HepG2 (cell line): ENCODE measurements at regions not wholly inside any gene's neighbourhood (a gene's known extent, or its start where the extent isn't known, plus 50 kb on each side); places are given as distances from the start of the nearest gene placed in this dataset.

Source experiments
- ATAC-seq: fragments of 200-7000 bp; cut with Tn5 transposase; 3 replicates; pipeline ENCODE4 v1.9.1; 2020; ENCODE audit warnings: mild to moderate bottlenecking, moderate library complexity
- BruUV-seq: library from RNA; stranded (reverse); fragments of 400-500 nt; replicated peaks from 2 replicates; lab custom pipeline; 2021; lab: Mats Ljungman, UMichigan
- CTCF ChIA-PET: fragments of 300-600 bp; formaldehyde crosslinking; extraction: SDS; loops from one replicate; lab custom pipeline; 2021; ENCODE audit warnings: low total read pairs, inconsistent platforms, low intra/inter-chr PET ratio; lab: Yijun Ruan, JAX
- POLR2A ChIA-PET: fragments of 350-600 bp; sonication (Branson Sonifier 250); formaldehyde crosslinking; loops from one replicate; lab custom pipeline; 2020; ENCODE audit warnings: antibody characterized with exemption, inconsistent platforms; lab: Yijun Ruan, JAX
- DNase-seq: peaks from one replicate; pipeline ENCODE4 v3.0.0-alpha.2; 2015; ENCODE audit warnings: low spot score
- FAIRE-seq: peaks from 3 replicates; lab custom pipeline; 2011; peaks lifted over from hg19 to GRCh38; lab: Jason Lieb, UNC
- H2AFZ ChIP-seq: one replicate; pipeline ENCODE4 v1.6.1; 2011; ENCODE audit warnings: low read length, inconsistent platforms
- H3K27ac ChIP-seq: fragments of 300-600 bp; 3 replicates; pipeline ENCODE4 v1.8.0; 2011; ENCODE audit warnings: mixed run types, mild to moderate bottlenecking, mixed read lengths, low read length, inconsistent platforms; ENCODE audit not compliant: insufficient read depth; ENCODE audit errors: extremely low read length
- H3K27me3 ChIP-seq, 2 experiments: fragments of 200-600 bp in 1 of 2; 2 replicates in 1 of 2; 3 replicates in 1 of 2; pipeline versions ENCODE4 v1.6.0 to v1.8.0; 2011; ENCODE audit warnings: low read length in 2 of 2, mild to moderate bottlenecking in 2 of 2, moderate library complexity in 2 of 2, inconsistent platforms in 1 of 2; ENCODE audit not compliant: insufficient read depth in 2 of 2, control insufficient read depth in 1 of 2
- H3K36me3 ChIP-seq, 2 experiments: fragments of 200-600 bp in 1 of 2; replicated peaks in 1 of 2; 2 replicates in 1 of 2; 3 replicates in 1 of 2; pipeline versions ENCODE4 v1.5.1 to v1.8.0; 2011; ENCODE audit warnings: low read length in 2 of 2, inconsistent platforms in 1 of 2; ENCODE audit not compliant: insufficient read depth in 2 of 2, control insufficient read depth in 1 of 2
- H3K4me1 ChIP-seq: 2 replicates; pipeline ENCODE4 v1.5.1; 2012; ENCODE audit warnings: low read length, inconsistent platforms; ENCODE audit not compliant: insufficient read depth
- H3K4me2 ChIP-seq: 2 replicates; pipeline ENCODE4 v1.6.0; 2011; ENCODE audit warnings: low read depth, low read length, inconsistent platforms
- H3K4me3 ChIP-seq, 3 experiments: fragments of 200-600 bp in 1 of 3; sonication (generic), shearing (Covaris generic) in 1 of 3; replicated peaks in 1 of 3; 2 replicates each; pipeline ENCODE4 v1.5.1; 2011 to 2016; ENCODE audit warnings: low read length in 3 of 3, inconsistent platforms in 2 of 3, low read depth in 2 of 3, mild to moderate bottlenecking in 2 of 3, control low read depth in 1 of 3, mixed read lengths in 1 of 3; ENCODE audit not compliant: insufficient read depth in 1 of 3
- H3K79me2 ChIP-seq: one replicate; pipeline ENCODE4 v1.6.1; 2011; ENCODE audit warnings: low read length, inconsistent platforms; ENCODE audit not compliant: insufficient read depth
- H3K9ac ChIP-seq: 2 replicates; pipeline ENCODE4 v1.6.0; 2011; ENCODE audit warnings: mild to moderate bottlenecking, low read depth, low read length, inconsistent platforms; ENCODE audit not compliant: insufficient read depth
- H3K9me3 ChIP-seq: 2 replicates; pipeline ENCODE4 v1.5.1; 2012; ENCODE audit warnings: mild to moderate bottlenecking, low read length
- H4K20me1 ChIP-seq: 2 replicates; pipeline ENCODE4 v1.6.0; 2011; ENCODE audit warnings: inconsistent platforms, mild to moderate bottlenecking, low read length, moderate library complexity; ENCODE audit not compliant: insufficient read depth
- ETV5 ChIP-seq: IDR thresholded peaks from 2 replicates; pipeline ENCODE4 v1.6.1; 2018; ENCODE audit warnings: missing biosample characterization, missing genetic modification reagents, inconsistent platforms, borderline replicate concordance
- HNF4A ChIP-seq: sonication (generic); formaldehyde crosslinking; IDR thresholded peaks from 2 replicates; pipeline ENCODE4 v1.4.0; 2020; ENCODE audit warnings: missing genetic modification reagents
- MAFK ChIP-seq, 2 experiments: IDR thresholded peaks in 1 of 2; conservative IDR thresholded peaks in 1 of 2; 2 replicates each; pipeline ENCODE4 v1.6.1; 2011; ENCODE audit warnings: improper control_type of control experiment in 2 of 2, low read length in 2 of 2
- MEIS1 ChIP-seq: sonication (generic); formaldehyde crosslinking; IDR thresholded peaks from 2 replicates; pipeline ENCODE4 v1.9.0; 2021; ENCODE audit warnings: mild to moderate bottlenecking, missing genetic modification reagents, moderate library complexity, borderline replicate concordance
- NR3C1 ChIP-seq: sonication (generic); formaldehyde crosslinking; IDR thresholded peaks from 2 replicates; pipeline ENCODE4 v1.4.0; 2020; ENCODE audit warnings: missing genetic modification reagents
- SRF ChIP-seq: IDR thresholded peaks from 2 replicates; pipeline ENCODE4 v1.6.1; 2011; ENCODE audit warnings: mild to moderate bottlenecking, low read depth, low read length, moderate library complexity
- WGBS: methylation state at CpG from one replicate; pipeline ENCODE4 v1.1.6; 2017; ENCODE audit warnings: low lambda C conversion rate; 5-methylcytosine and 5-hydroxymethylcytosine counted together
- in situ Hi-C: cut with HindIII; loops from 2 replicates; pipeline ENCODE4 v1.10.0; 2017; ENCODE audit warnings: low pct_unique_long_range_greater_than_20kb; ENCODE audit not compliant: extremely low pct_ligation_motif_present
- intact Hi-C: fragments of 100-400 bp; cut with micrococcal nuclease; formaldehyde crosslinking; loops from one replicate; pipeline ENCODE4 v1.10.0; 2022; ENCODE audit not compliant: unreplicated experiment

DNA sequence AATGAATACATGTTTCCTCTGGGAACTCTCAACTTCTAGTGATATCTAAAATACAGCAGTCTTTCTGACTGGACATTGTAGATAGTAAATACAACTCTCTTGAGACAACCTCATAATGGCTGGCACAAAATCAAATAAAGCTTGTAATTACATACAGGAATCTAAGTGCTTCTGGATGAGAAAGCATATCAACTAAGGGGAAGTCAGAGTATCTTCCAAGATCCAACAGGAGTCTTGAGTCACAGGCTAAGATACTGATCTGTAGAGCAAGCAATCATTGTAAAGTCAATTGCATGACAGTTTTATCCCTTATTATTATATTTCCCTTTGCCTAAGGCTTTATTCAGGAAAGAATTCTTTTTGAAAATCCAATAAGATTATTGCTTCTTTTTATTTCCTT, 249.9 kb downstream of the LRRIQ3 start (continued):
- no peak for TF ChIP-seq ETV5 (CRISPR knock-in tag)
- no peak for TF ChIP-seq SRF

DNA sequence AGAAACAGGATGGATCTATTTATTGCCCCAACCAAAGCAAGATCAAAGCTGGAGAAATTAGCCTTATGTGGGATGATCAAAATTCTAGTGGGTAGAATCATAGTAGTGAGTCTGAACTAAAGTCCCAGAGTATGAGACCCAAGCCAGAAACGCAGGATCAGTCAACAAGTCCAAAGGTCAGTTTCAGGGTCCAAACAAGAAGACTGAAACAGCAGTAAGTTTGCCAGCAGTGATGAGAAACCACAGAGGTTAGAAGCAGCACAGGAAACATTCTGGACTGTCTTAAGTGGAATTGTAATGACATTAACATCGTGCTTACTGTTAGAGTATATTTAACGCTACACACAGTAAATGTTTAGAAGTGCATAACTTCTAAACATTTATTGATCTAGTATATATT, 251.0 kb downstream of the LRRIQ3 start:
- no peaks in the 10 kb centered on the region for H3K27me3 ChIP-seq
- POLR2A ChIA-PET = no interaction called here
- no peak overlapping the region for H3K27ac ChIP-seq
- H3K4me3 ChIP-seq = no peak overlapping the region
- TF ChIP-seq NR3C1 (CRISPR knock-in tag) (no peak), HNF4A (CRISPR knock-in tag) (peak; percentile 26; the same call in 1 of the 2 replicates)
- WGBS = 14% methylated on average over 3 of the region's 3 CpGs
- ATAC-seq (no peak), DNase-seq (peak; percentile 2), FAIRE-seq (no peak)
- H3K4me1 ChIP-seq = no peaks in the 10 kb centered on the region
- BruUV-seq = no TSS peak
- peaks cover 43% of the 10 kb centered on the region for H3K9me3 ChIP-seq
- no peak overlapping the region for H3K4me2 ChIP-seq
- no peaks in the 10 kb centered on the region for H4K20me1 ChIP-seq
- CTCF ChIA-PET = no interaction called here
- H3K79me2 ChIP-seq = no peaks in the 10 kb centered on the region
- no peak overlapping the region for H3K9ac ChIP-seq
- H3K36me3 ChIP-seq = no peaks in the 10 kb centered on the region
- in situ Hi-C loops = no loop called here
- no peak overlapping the region for H2AFZ ChIP-seq
- intact Hi-C loops = no loop called here

DNA sequence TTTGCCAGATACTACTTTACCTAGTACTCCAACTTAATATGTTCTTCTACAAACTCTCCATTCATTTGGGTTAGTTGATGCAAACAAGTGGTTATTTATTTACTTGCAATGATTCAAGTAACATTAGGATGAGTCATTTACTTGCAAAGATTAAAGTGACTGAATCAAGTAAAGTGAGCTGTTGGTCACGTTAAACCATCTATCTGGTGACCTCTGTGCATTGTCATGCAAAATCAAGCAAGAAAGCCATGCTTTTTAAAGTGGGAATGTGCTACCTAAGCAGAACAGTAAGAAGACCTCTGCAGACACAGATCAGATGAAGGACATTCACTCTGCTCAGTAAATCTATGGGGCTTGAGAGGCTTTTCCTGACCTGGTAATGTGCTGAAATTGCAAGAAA, 254.7 kb downstream of the LRRIQ3 start:
- no peak overlapping the region for H3K4me2 ChIP-seq
- WGBS = 0% methylated on average over 1 of the region's 1 CpG

More for the DNA sequence above, 254.7 kb downstream of the LRRIQ3 start:
- POLR2A ChIA-PET = no interaction called here
- no peaks in the 10 kb centered on the region for H3K4me1 ChIP-seq
- H3K27me3 ChIP-seq = no peaks in the 10 kb centered on the region
- no peak overlapping the region for H3K27ac ChIP-seq
- ATAC-seq (no peak), DNase-seq (no peak), FAIRE-seq (no peak)
- H2AFZ ChIP-seq = no peak overlapping the region
- H3K4me3 ChIP-seq = no peak overlapping the region
- in situ Hi-C loops = no loop called here
- no peaks in the 10 kb centered on the region for H3K79me2 ChIP-seq
- CTCF ChIA-PET = no interaction called here
- peaks cover 32% of the 10 kb centered on the region for H3K9me3 ChIP-seq
- intact Hi-C loops = no loop called here
- no peak overlapping the region for H3K9ac ChIP-seq
- no TSS peak for BruUV-seq
- peak in 1 of 2 experiments; percentile 8; a peak in 1 of 4 replicates for TF ChIP-seq MAFK (conservative IDR thresholded peaks at IDR 0.05 in 1 of 2, IDR thresholded peaks at IDR 0.05 in 1 of 2; ENCODE audit: low read length in 2 of 2)
- no peak for TF ChIP-seq MEIS1
- no peaks in the 10 kb centered on the region for H4K20me1 ChIP-seq
- H3K36me3 ChIP-seq = no peaks in the 10 kb centered on the region
